ENCODE measurements at regions not wholly inside any gene's neighbourhood (a gene's known extent, or its start where the extent isn't known, plus 50 kb on each side); places are given as distances from the start of the nearest gene placed in this dataset.

- H3K36me3 Mint-ChIP-seq (ENCODE audit: unreplicated experiment), result peaks cover 5% of the 10 kb centered on the region
- H3K4me1 Mint-ChIP-seq (ENCODE audit: unreplicated experiment), result peaks cover 4% of the 10 kb centered on the region
- no peak for DNase-seq (ENCODE audit: extremely low spot score, unreplicated experiment)
- no peak overlapping the region for H3K27ac Mint-ChIP-seq (ENCODE audit: unreplicated experiment)
- no peak for TF ChIP-seq CTCF (IDR thresholded peaks at IDR 0.05)
- no peaks in the 10 kb centered on the region for H3K27me3 Mint-ChIP-seq (ENCODE audit: unreplicated experiment)
- H3K9me3 Mint-ChIP-seq (ENCODE audit: unreplicated experiment), result peaks cover 24% of the 10 kb centered on the region
- H3K4me3 Mint-ChIP-seq (ENCODE audit: unreplicated experiment), result no peak overlapping the region
These were observed 1962.3 kb upstream of the PCDH20 start for GRCh38 chr13:63377986-63378385.

GRCh38 chr13:63370101-63370500 lies 1954.5 kb upstream of the PCDH20 start:
- H3K36me3 Mint-ChIP-seq (ENCODE audit: unreplicated experiment), result no peaks in the 10 kb centered on the region
- no peak overlapping the region for H3K4me3 Mint-ChIP-seq (ENCODE audit: unreplicated experiment)
- no peak for TF ChIP-seq CTCF (IDR thresholded peaks at IDR 0.05)
- no peaks in the 10 kb centered on the region for H3K27me3 Mint-ChIP-seq (ENCODE audit: unreplicated experiment)
- H3K4me1 Mint-ChIP-seq (ENCODE audit: unreplicated experiment), result no peaks in the 10 kb centered on the region
- no peak overlapping the region for H3K27ac Mint-ChIP-seq (ENCODE audit: unreplicated experiment)
- H3K9me3 Mint-ChIP-seq (ENCODE audit: unreplicated experiment), result no peaks in the 10 kb centered on the region
- DNase-seq (ENCODE audit: extremely low spot score, unreplicated experiment), result no peak

- Mint-ChIP-seq H3K27ac (ENCODE audit: unreplicated experiment) (no peak overlapping the region), H3K9me3 (ENCODE audit: unreplicated experiment) (no peaks in the 10 kb centered on the region), H3K4me1 (ENCODE audit: unreplicated experiment) (no peaks in the 10 kb centered on the region), H3K36me3 (ENCODE audit: unreplicated experiment) (no peaks in the 10 kb centered on the region), H3K4me3 (ENCODE audit: unreplicated experiment) (no peak overlapping the region), H3K27me3 (ENCODE audit: unreplicated experiment) (no peaks in the 10 kb centered on the region)
- no peak for DNase-seq (ENCODE audit: extremely low spot score, unreplicated experiment)
- no peak for TF ChIP-seq CTCF (IDR thresholded peaks at IDR 0.05)
These were observed 1952.0 kb upstream of the PCDH20 start for GRCh38 chr13:63367522-63368198.

GRCh38 chr13:63364159-63364558 lies 1948.5 kb upstream of the PCDH20 start:
- no peak overlapping the region for H3K4me3 Mint-ChIP-seq (ENCODE audit: unreplicated experiment)
- no peaks in the 10 kb centered on the region for H3K27me3 Mint-ChIP-seq (ENCODE audit: unreplicated experiment)
- no peak overlapping the region for H3K27ac Mint-ChIP-seq (ENCODE audit: unreplicated experiment)
- no peaks in the 10 kb centered on the region for H3K4me1 Mint-ChIP-seq (ENCODE audit: unreplicated experiment)
- no peaks in the 10 kb centered on the region for H3K36me3 Mint-ChIP-seq (ENCODE audit: unreplicated experiment)
- no peaks in the 10 kb centered on the region for H3K9me3 Mint-ChIP-seq (ENCODE audit: unreplicated experiment)
- no peak for TF ChIP-seq CTCF (IDR thresholded peaks at IDR 0.05)
- no peak for DNase-seq (ENCODE audit: extremely low spot score, unreplicated experiment)

GRCh38 chr13:63351533-63351932 lies 1935.9 kb upstream of the PCDH20 start:
- no peak overlapping the region for H3K4me3 Mint-ChIP-seq (ENCODE audit: unreplicated experiment)
- TF ChIP-seq CTCF (IDR thresholded peaks at IDR 0.05), result no peak
- H3K27ac Mint-ChIP-seq (ENCODE audit: unreplicated experiment), result no peak overlapping the region
- H3K9me3 Mint-ChIP-seq (ENCODE audit: unreplicated experiment), result no peaks in the 10 kb centered on the region
- H3K36me3 Mint-ChIP-seq (ENCODE audit: unreplicated experiment), result no peaks in the 10 kb centered on the region
- no peaks in the 10 kb centered on the region for H3K27me3 Mint-ChIP-seq (ENCODE audit: unreplicated experiment)
- no peak for DNase-seq (ENCODE audit: extremely low spot score, unreplicated experiment)
- H3K4me1 Mint-ChIP-seq (ENCODE audit: unreplicated experiment), result no peaks in the 10 kb centered on the region
